KMS-11 (cell line): ENCODE measurements at regions not wholly inside any gene's neighbourhood (a gene's known extent, or its start where the extent isn't known, plus 50 kb on each side); places are given as distances from the start of the nearest gene placed in this dataset.

ENCODE experiments used
- H2AFZ ChIP-seq: fragments of 200-600 bp; sonication (generic); 2 replicates; pipeline ENCODE4 v1.6.1; 2016; ENCODE audit warnings: antibody characterized with exemption, mixed run types, low read depth
- H3K27ac ChIP-seq: fragments of 200-600 bp; sonication (generic); 2 replicates; pipeline ENCODE4 v1.6.1; 2016; ENCODE audit warnings: mild to moderate bottlenecking, mixed run types
- H3K27me3 ChIP-seq: fragments of 200-600 bp; sonication (generic); 2 replicates; pipeline ENCODE4 v1.6.1; 2017; ENCODE audit warnings: mild to moderate bottlenecking, low read depth, mixed run types, moderate library complexity; ENCODE audit not compliant: insufficient read depth
- H3K36me3 ChIP-seq: fragments of 200-600 bp; sonication (generic); 2 replicates; pipeline ENCODE4 v1.6.1; 2017; ENCODE audit warnings: mild to moderate bottlenecking, mixed run types; ENCODE audit not compliant: insufficient read depth
- H3K4me1 ChIP-seq: fragments of 200-600 bp; sonication (generic); 2 replicates; pipeline ENCODE4 v1.6.1; 2016; ENCODE audit warnings: mild to moderate bottlenecking, low read depth, mixed run types; ENCODE audit not compliant: poor library complexity, severe bottlenecking
- H3K4me2 ChIP-seq: fragments of 200-600 bp; sonication (generic); 2 replicates; pipeline ENCODE4 v1.7.0; 2016; ENCODE audit warnings: mild to moderate bottlenecking, mixed run types
- H3K4me3 ChIP-seq: fragments of 200-600 bp; sonication (generic); IDR thresholded peaks from 2 replicates; pipeline ENCODE4 v1.6.1; 2017; ENCODE audit warnings: low read depth, low read length, mixed read lengths; ENCODE audit not compliant: insufficient read depth
- H3K79me2 ChIP-seq: fragments of 200-600 bp; sonication (generic); 2 replicates; pipeline ENCODE4 v1.6.1; 2016; ENCODE audit warnings: low read depth, mixed run types; ENCODE audit not compliant: insufficient read depth
- H3K9ac ChIP-seq: fragments of 200-600 bp; sonication (generic); 2 replicates; pipeline ENCODE4 v1.6.1; 2016; ENCODE audit warnings: mild to moderate bottlenecking, mixed run types
- H4K20me1 ChIP-seq: fragments of 200-600 bp; sonication (generic); 2 replicates; pipeline ENCODE4 v1.6.1; 2016; ENCODE audit warnings: mild to moderate bottlenecking, mixed run types; ENCODE audit not compliant: insufficient read depth
- TF ChIP-seq, protein P1 (sequence below): fragments of 200-600 bp; sonication (generic); conservative IDR thresholded peaks from 2 replicates; pipeline ENCODE4 v1.6.1; 2017; ENCODE audit warnings: low read depth, mild to moderate bottlenecking, antibody characterized with exemption, low read length, moderate library complexity, mixed read lengths

GRCh38 chr6:74932232-74932888 lies 273.5 kb downstream of the COL12A1 start:
- Histone ChIP-seq H3K4me1 (no peaks in the 10 kb centered on the region), H3K9ac (no peak overlapping the region), H3K79me2 (no peaks in the 10 kb centered on the region), H2AFZ (no peak overlapping the region), H3K27ac (no peak overlapping the region), H4K20me1 (no peaks in the 10 kb centered on the region), H3K4me3 (no peak overlapping the region), H3K27me3 (no peaks in the 10 kb centered on the region), H3K4me2 (no peak overlapping the region), H3K36me3 (no peaks in the 10 kb centered on the region)
- TF ChIP-seq, protein P1, sequence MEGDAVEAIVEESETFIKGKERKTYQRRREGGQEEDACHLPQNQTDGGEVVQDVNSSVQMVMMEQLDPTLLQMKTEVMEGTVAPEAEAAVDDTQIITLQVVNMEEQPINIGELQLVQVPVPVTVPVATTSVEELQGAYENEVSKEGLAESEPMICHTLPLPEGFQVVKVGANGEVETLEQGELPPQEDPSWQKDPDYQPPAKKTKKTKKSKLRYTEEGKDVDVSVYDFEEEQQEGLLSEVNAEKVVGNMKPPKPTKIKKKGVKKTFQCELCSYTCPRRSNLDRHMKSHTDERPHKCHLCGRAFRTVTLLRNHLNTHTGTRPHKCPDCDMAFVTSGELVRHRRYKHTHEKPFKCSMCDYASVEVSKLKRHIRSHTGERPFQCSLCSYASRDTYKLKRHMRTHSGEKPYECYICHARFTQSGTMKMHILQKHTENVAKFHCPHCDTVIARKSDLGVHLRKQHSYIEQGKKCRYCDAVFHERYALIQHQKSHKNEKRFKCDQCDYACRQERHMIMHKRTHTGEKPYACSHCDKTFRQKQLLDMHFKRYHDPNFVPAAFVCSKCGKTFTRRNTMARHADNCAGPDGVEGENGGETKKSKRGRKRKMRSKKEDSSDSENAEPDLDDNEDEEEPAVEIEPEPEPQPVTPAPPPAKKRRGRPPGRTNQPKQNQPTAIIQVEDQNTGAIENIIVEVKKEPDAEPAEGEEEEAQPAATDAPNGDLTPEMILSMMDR: no peak

GRCh38 chr6:74931558-74931957 lies 274.3 kb downstream of the COL12A1 start:
- no peaks in the 10 kb centered on the region for H3K79me2 ChIP-seq
- H3K36me3 ChIP-seq: no peaks in the 10 kb centered on the region
- no peak overlapping the region for H3K4me3 ChIP-seq
- H3K4me2 ChIP-seq: no peak overlapping the region
- TF ChIP-seq, protein P1: no peak
- no peak overlapping the region for H3K27ac ChIP-seq
- H3K4me1 ChIP-seq: no peaks in the 10 kb centered on the region
- no peak overlapping the region for H3K9ac ChIP-seq
- H4K20me1 ChIP-seq: no peaks in the 10 kb centered on the region
- H2AFZ ChIP-seq: no peak overlapping the region
- H3K27me3 ChIP-seq: no peaks in the 10 kb centered on the region

DNA sequence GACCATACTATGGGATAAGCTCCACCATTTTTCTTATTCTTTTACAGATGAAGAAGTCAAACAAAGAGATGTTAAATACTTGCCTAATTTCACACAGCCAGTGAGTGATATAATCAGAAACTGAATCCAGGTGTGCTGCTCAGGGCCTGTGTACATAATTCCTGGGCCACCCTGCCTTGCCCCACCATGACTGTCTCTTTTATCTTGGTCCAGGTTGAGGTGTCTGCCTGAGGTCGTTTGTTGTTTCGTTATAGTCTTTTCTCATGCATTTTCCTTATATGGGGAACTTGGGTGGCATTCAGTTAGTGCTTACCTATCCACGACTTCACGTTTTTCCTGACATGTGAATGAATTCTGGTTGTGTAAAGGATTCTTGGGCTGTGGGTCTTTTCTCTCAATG lies 277.6 kb downstream of the COL12A1 start:
- Histone ChIP-seq H3K4me3 (no peak overlapping the region), H3K27me3 (no peaks in the 10 kb centered on the region), H3K27ac (no peak overlapping the region), H4K20me1 (no peaks in the 10 kb centered on the region), H3K4me2 (no peak overlapping the region), H3K4me1 (no peaks in the 10 kb centered on the region), H3K9ac (no peak overlapping the region), H3K79me2 (no peaks in the 10 kb centered on the region), H3K36me3 (no peaks in the 10 kb centered on the region), H2AFZ (no peak overlapping the region)
- TF ChIP-seq, protein P1: no peak

- Histone ChIP-seq H3K9ac (no peak overlapping the region), H3K79me2 (no peaks in the 10 kb centered on the region), H4K20me1 (no peaks in the 10 kb centered on the region), H3K4me3 (no peak overlapping the region), H3K27me3 (no peaks in the 10 kb centered on the region), H2AFZ (no peak overlapping the region), H3K27ac (no peak overlapping the region), H3K36me3 (no peaks in the 10 kb centered on the region), H3K4me1 (no peaks in the 10 kb centered on the region), H3K4me2 (no peak overlapping the region)
- TF ChIP-seq, protein P1: no peak
Observed at GRCh38 chr6:74927299-74927698, 278.6 kb downstream of the COL12A1 start.
